B cell (primary cell): ENCODE measurements at regions not wholly inside any gene's neighbourhood (a gene's known extent, or its start where the extent isn't known, plus 50 kb on each side); places are given as distances from the start of the nearest gene placed in this dataset.
"Not testable (repeated sequence)": the region's sequence is repeated elsewhere in the genome, so short reads cannot be mapped to it uniquely, and the experiment has no call there.

ENCODE experiments used
- ATAC-seq: fragments of 200-7000 bp; cut with Tn5 transposase; one replicate; pipeline ENCODE4 v1.10.0; 2021; ENCODE audit warnings: low read depth, mild to moderate bottlenecking, moderate number of reproducible peaks, moderate library complexity
- CTCF ChIA-PET: fragments of 350-600 bp; sonication (Branson Sonifier 250); formaldehyde crosslinking; loops from one replicate; lab custom pipeline; 2021; ENCODE audit warnings: antibody characterized with exemption, inconsistent platforms; lab: Charles Lee
- POLR2A ChIA-PET: fragments of 350-600 bp; sonication (Branson Sonifier 250); formaldehyde crosslinking; loops from one replicate; lab custom pipeline; 2021; ENCODE audit warnings: antibody characterized with exemption; lab: Charles Lee
- DNase-seq: peaks from one replicate; pipeline ENCODE4 v3.0.0; 2013
- H2AFZ ChIP-seq: 2 replicates; pipeline ENCODE4 v1.6.1; 2012; ENCODE audit warnings: mild to moderate bottlenecking, low read depth, low read length; ENCODE audit not compliant: insufficient read depth, poor library complexity, severe bottlenecking
- H3K27ac ChIP-seq, 2 donors: 1 replicate in 1 of 2; 2 replicates in 1 of 2; pipeline ENCODE4 v1.5.1; 2012 to 2013; ENCODE audit warnings: low read length in 2 of 2, mild to moderate bottlenecking in 2 of 2, moderate library complexity in 1 of 2
- H3K27me3 ChIP-seq, 4 experiments: fragments of 200-600 bp in 1 of 4; sonication (generic) in 1 of 4; replicated peaks in 1 of 4; 1 replicate in 2 of 4; 2 replicates in 2 of 4; pipeline versions ENCODE4 v1.6.1 to v1.7.0; 2013 to 2016; ENCODE audit warnings: low read length in 3 of 4, mild to moderate bottlenecking in 2 of 4, mixed read lengths in 1 of 4, moderate library complexity in 1 of 4; ENCODE audit not compliant: insufficient read depth in 4 of 4, control insufficient read depth in 3 of 4; ENCODE audit errors: control extremely low read depth in 1 of 4
- H3K36me3 ChIP-seq, 2 experiments: replicated peaks in 1 of 2; 1 replicate in 1 of 2; 2 replicates in 1 of 2; pipeline versions ENCODE4 v1.6.1 to v1.7.1; 2013; ENCODE audit warnings: low read length in 1 of 2; ENCODE audit not compliant: insufficient read depth in 2 of 2, control insufficient read depth in 1 of 2; ENCODE audit errors: control extremely low read depth in 1 of 2, extremely low read depth in 1 of 2
- H3K4me1 ChIP-seq, 2 donors: fragments of 200-600 bp in 1 of 2; sonication (generic) in 1 of 2; 1 replicate in 1 of 2; 2 replicates in 1 of 2; pipeline versions ENCODE4 v1.5.1 to v1.6.1; 2013 to 2017; ENCODE audit warnings: low read length in 2 of 2; ENCODE audit not compliant: control insufficient read depth in 2 of 2, insufficient read depth in 2 of 2
- H3K4me2 ChIP-seq: replicated peaks from 2 replicates; pipeline ENCODE3; 2012; ENCODE audit warnings: mild to moderate bottlenecking, low read depth, low read length; ENCODE audit not compliant: poor library complexity, severe bottlenecking
- H3K4me3 ChIP-seq, 5 experiments: fragments of 200-600 bp in 1 of 5; sonication (generic) in 1 of 5; 1 replicate in 3 of 5; 2 replicates in 2 of 5; pipeline versions ENCODE4 v1.5.1 to v1.7.0; 2011 to 2016; ENCODE audit warnings: low read length in 4 of 5, mild to moderate bottlenecking in 4 of 5, low read depth in 2 of 5, control low read depth in 1 of 5, moderate library complexity in 1 of 5; ENCODE audit not compliant: insufficient read depth in 1 of 5; ENCODE audit errors: control extremely low read depth in 1 of 5, extremely low read depth in 1 of 5
- H3K79me2 ChIP-seq: fragments of 200-600 bp; sonication (generic); one replicate; pipeline ENCODE4 v1.6.0; 2016; ENCODE audit warnings: low read length; ENCODE audit not compliant: control insufficient read depth, insufficient read depth
- H3K9ac ChIP-seq: fragments of 200-600 bp; sonication (generic); 2 replicates; pipeline ENCODE4 v1.6.1; 2017; ENCODE audit warnings: mild to moderate bottlenecking, low read length, moderate library complexity
- H3K9me3 ChIP-seq, 3 donors: one replicate each; pipeline versions ENCODE4 v1.6.1 to v1.7.1; 2013; ENCODE audit warnings: low read length in 2 of 3; ENCODE audit not compliant: control insufficient read depth in 2 of 3, insufficient read depth in 1 of 3; ENCODE audit errors: control extremely low read depth in 1 of 3
- H4K20me1 ChIP-seq: 2 replicates; pipeline ENCODE4 v1.6.0; 2012; ENCODE audit warnings: mild to moderate bottlenecking, low read length; ENCODE audit not compliant: insufficient read depth, control insufficient read depth, poor library complexity, severe bottlenecking
- H3K27ac Mint-ChIP-seq: one replicate; pipeline ENCODE4 v1.8.0; 2021; ENCODE audit warnings: mixed read lengths
- H3K27me3 Mint-ChIP-seq: one replicate; pipeline ENCODE4 v1.8.0; 2021; ENCODE audit warnings: mixed read lengths
- H3K4me1 Mint-ChIP-seq: one replicate; pipeline ENCODE4 v1.8.0; 2021; ENCODE audit warnings: mixed read lengths
- H3K4me3 Mint-ChIP-seq: one replicate; pipeline ENCODE4 v1.8.0; 2021; ENCODE audit warnings: mixed read lengths
- H3K9me3 Mint-ChIP-seq: one replicate; pipeline ENCODE4 v1.8.0; 2022; ENCODE audit warnings: mixed read lengths; ENCODE audit not compliant: insufficient read depth
- WGBS: methylation state at CpG from one replicate; pipeline ENCODE4 v1.1.5; 2013; ENCODE audit warnings: missing lambda C conversion rate; ENCODE audit not compliant: insufficient coverage; 5-methylcytosine and 5-hydroxymethylcytosine counted together
- intact Hi-C: fragments of 100-400 bp; cut with micrococcal nuclease; formaldehyde crosslinking; loops from one replicate; pipeline ENCODE4 v1.10.0; 2022

DNA sequence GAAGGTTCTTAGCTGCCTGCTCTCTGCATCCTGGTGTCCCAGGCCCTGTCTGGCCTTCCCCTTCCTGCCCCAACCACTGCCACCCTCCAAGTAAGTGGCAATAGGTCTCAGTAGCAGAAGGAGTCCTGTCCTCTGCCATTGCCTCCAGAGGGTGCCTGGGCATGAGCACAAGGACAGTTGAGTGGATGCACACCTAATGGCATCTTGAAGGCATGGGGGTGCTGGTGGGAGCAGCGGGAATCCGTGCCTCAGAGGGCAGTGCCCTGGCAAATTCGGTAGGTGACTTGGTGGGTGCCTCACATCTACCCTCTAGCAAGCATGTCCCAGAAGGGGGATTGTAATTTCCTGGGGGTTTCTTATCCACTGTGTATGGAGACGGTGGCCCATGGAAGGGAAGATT is 182.8 kb upstream of the POMZP3 start:
- H3K27ac Mint-ChIP-seq, H3K79me2 ChIP-seq, H3K27me3 Mint-ChIP-seq, H3K4me2 ChIP-seq, intact Hi-C loops, H4K20me1 ChIP-seq, POLR2A ChIA-PET, H3K9me3 Mint-ChIP-seq, CTCF ChIA-PET, H3K27me3 ChIP-seq, DNase-seq, H3K4me1 Mint-ChIP-seq, H3K9me3 ChIP-seq, H3K4me3 Mint-ChIP-seq, ATAC-seq, H3K27ac ChIP-seq, H3K9ac ChIP-seq, H3K4me3 ChIP-seq, H2AFZ ChIP-seq, H3K4me1 ChIP-seq, H3K36me3 ChIP-seq: not testable (repeated sequence)
- WGBS: 100% methylated on average over 2 of the region's 4 CpGs

DNA sequence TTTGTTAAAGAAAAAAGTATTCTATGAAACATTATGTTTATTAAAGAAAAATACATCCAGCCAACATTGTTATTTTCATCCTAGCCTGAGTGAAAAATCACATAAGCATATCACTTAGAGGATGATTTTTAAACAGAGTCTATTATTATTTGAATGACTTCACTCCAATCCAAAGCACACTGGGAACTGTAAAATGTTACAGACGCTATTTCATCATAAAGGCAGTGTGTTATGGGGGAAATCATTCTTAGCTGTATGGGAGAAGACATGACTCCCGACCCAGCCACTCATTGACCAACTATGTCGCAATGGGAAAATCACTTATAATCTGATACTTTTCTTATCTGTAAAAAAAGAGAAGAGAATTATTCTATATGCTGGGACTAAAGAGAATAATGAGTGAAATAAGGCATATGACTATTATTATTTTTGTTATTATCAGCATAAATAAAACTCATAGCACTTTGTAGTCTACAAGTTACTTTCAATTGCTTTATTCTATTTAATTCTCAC is 180.6 kb upstream of the POMZP3 start:
- WGBS: no CpG with 5 or more reads among the region's 3 CpGs
- H2AFZ ChIP-seq, H3K9ac ChIP-seq, H3K4me1 ChIP-seq, H3K27ac ChIP-seq, H3K4me1 Mint-ChIP-seq, intact Hi-C loops, H3K9me3 ChIP-seq, H3K27me3 ChIP-seq, H4K20me1 ChIP-seq, H3K36me3 ChIP-seq, H3K27me3 Mint-ChIP-seq, H3K4me2 ChIP-seq, H3K4me3 Mint-ChIP-seq, H3K27ac Mint-ChIP-seq, DNase-seq, H3K9me3 Mint-ChIP-seq, H3K4me3 ChIP-seq, POLR2A ChIA-PET, H3K79me2 ChIP-seq, ATAC-seq, CTCF ChIA-PET: not testable (repeated sequence)

DNA sequence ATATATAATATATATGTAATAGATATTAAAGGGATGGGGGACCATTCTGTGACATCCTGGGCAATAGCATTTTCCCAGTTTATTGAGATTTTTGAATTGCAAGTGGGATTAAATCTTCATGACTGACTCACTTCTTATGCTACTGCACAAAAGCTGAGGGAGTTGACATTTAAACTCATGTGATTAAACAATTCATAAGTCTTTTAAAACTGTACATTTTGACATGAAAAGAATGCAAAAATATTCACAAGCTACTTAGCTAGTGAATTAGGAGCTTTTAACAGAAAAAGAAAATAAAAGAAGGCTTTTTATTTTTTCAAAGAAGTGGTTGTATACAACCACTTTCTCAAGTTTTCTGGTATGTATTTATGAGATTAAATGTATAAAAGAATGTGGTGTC is 179.4 kb upstream of the POMZP3 start:
- H3K36me3 ChIP-seq, H3K9me3 ChIP-seq, H3K9ac ChIP-seq, H3K4me3 Mint-ChIP-seq, H3K4me1 Mint-ChIP-seq, H3K27me3 Mint-ChIP-seq, H3K27ac ChIP-seq, H3K27me3 ChIP-seq, POLR2A ChIA-PET, ATAC-seq, H4K20me1 ChIP-seq, H2AFZ ChIP-seq, intact Hi-C loops, H3K79me2 ChIP-seq, H3K4me1 ChIP-seq, DNase-seq, H3K4me3 ChIP-seq, H3K9me3 Mint-ChIP-seq, H3K4me2 ChIP-seq, H3K27ac Mint-ChIP-seq, CTCF ChIA-PET: not testable (repeated sequence)

DNA sequence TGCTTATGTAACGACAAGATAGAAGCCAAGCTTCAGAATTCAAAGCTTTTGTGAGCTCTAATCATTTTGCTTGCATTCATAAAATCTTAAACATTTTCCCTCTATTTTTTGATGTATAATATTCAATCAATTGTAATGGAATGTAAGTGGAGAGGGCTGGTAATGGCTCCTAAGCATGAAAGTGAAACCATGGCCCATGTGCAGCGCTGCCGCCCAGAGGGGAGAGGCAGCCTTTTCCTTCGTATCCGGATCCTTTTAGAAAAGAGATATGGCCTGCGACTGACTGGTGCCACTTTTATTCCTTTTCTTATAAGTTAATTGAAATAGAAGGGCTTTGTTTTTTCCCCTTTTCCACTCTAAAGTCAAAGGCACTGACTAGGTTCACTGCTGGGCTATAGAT is 178.9 kb upstream of the POMZP3 start:
- H3K4me3 ChIP-seq, H3K4me3 Mint-ChIP-seq, H4K20me1 ChIP-seq, H3K27me3 Mint-ChIP-seq, H3K4me1 Mint-ChIP-seq, H3K9me3 Mint-ChIP-seq, DNase-seq, H3K4me2 ChIP-seq, H3K27ac Mint-ChIP-seq, H3K36me3 ChIP-seq, POLR2A ChIA-PET, H3K79me2 ChIP-seq, intact Hi-C loops, CTCF ChIA-PET, H3K4me1 ChIP-seq, H2AFZ ChIP-seq, H3K9ac ChIP-seq, ATAC-seq, H3K27ac ChIP-seq, H3K9me3 ChIP-seq, H3K27me3 ChIP-seq: not testable (repeated sequence)
- WGBS: no CpG with 5 or more reads among the region's 6 CpGs
